H9 (cell line): ENCODE measurements at regions not wholly inside any gene's neighbourhood (a gene's known extent, or its start where the extent isn't known, plus 50 kb on each side); places are given as distances from the start of the nearest gene placed in this dataset.

Experiments used
- DNase-seq: peaks from one replicate; pipeline ENCODE4 v3.0.0-alpha.2; 2017
- H2AFZ ChIP-seq: one replicate; pipeline ENCODE4 v1.6.1; 2013; ENCODE audit warnings: mild to moderate bottlenecking, low read length, control low read depth, moderate library complexity
- H2AK5ac ChIP-seq: 2 replicates; pipeline ENCODE4 v1.6.1; 2013; ENCODE audit warnings: low read length, control low read depth, mixed read lengths; ENCODE audit not compliant: insufficient read length
- H2BK120ac ChIP-seq: one replicate; pipeline ENCODE4 v1.6.1; 2013; ENCODE audit warnings: low read depth, mild to moderate bottlenecking, low read length, control low read depth, inconsistent platforms; ENCODE audit not compliant: poor library complexity, severe bottlenecking
- H2BK12ac ChIP-seq: 2 replicates; pipeline ENCODE4 v1.6.1; 2013; ENCODE audit warnings: low read length, control low read depth, mixed read lengths, low read depth; ENCODE audit not compliant: insufficient read length
- H2BK15ac ChIP-seq: 2 replicates; pipeline ENCODE4 v1.6.1; 2013; ENCODE audit warnings: low read depth, low read length, control low read depth
- H2BK20ac ChIP-seq: one replicate; pipeline ENCODE4 v1.6.1; 2013; ENCODE audit warnings: low read depth, mild to moderate bottlenecking, low read length, control low read depth, inconsistent platforms; ENCODE audit not compliant: poor library complexity, severe bottlenecking
- H2BK5ac ChIP-seq: 2 replicates; pipeline ENCODE4 v1.6.1; 2013; ENCODE audit warnings: low read length, control low read depth, mixed read lengths; ENCODE audit not compliant: insufficient read length
- H3K14ac ChIP-seq: 2 replicates; pipeline ENCODE4 v1.6.1; 2013; ENCODE audit warnings: low read length, control low read depth; ENCODE audit not compliant: insufficient read depth
- H3K18ac ChIP-seq: 2 replicates; pipeline ENCODE4 v1.6.1; 2013; ENCODE audit warnings: low read depth, mild to moderate bottlenecking, mixed read lengths, low read length, control low read depth; ENCODE audit not compliant: insufficient read length
- H3K23ac ChIP-seq: 2 replicates; pipeline ENCODE4 v1.6.1; 2013; ENCODE audit warnings: low read length, control low read depth, mixed read lengths, low read depth; ENCODE audit not compliant: insufficient read length
- H3K23me2 ChIP-seq: 2 replicates; pipeline ENCODE4 v1.6.1; 2013; ENCODE audit warnings: low read depth, mild to moderate bottlenecking, mixed read lengths, low read length, control low read depth; ENCODE audit not compliant: insufficient read length, poor library complexity, severe bottlenecking
- H3K27ac ChIP-seq: 2 replicates; pipeline ENCODE4 v1.5.1; 2013; ENCODE audit warnings: low read length, control low read depth, mixed read lengths, low read depth; ENCODE audit not compliant: insufficient read length
- H3K27me3 ChIP-seq: 2 replicates; pipeline ENCODE4 v1.6.1; 2013; ENCODE audit warnings: low read length, control low read depth, inconsistent platforms; ENCODE audit not compliant: insufficient read depth
- H3K4ac ChIP-seq: 2 replicates; pipeline ENCODE4 v1.6.1; 2013; ENCODE audit warnings: low read depth, mild to moderate bottlenecking, control low read depth, inconsistent platforms, low read length, moderate library complexity
- H3K4me1 ChIP-seq: 2 replicates; pipeline ENCODE4 v1.6.1; 2013; ENCODE audit warnings: low read length, control low read depth, inconsistent platforms; ENCODE audit not compliant: insufficient read depth
- H3K4me2 ChIP-seq: 2 replicates; pipeline ENCODE4 v1.6.1; 2013; ENCODE audit warnings: low read length, control low read depth, mixed read lengths; ENCODE audit not compliant: insufficient read length, insufficient read depth
- H3K56ac ChIP-seq: 2 replicates; pipeline ENCODE4 v1.6.1; 2013; ENCODE audit warnings: low read depth, mild to moderate bottlenecking, mixed read lengths, low read length, control low read depth; ENCODE audit not compliant: insufficient read length
- H3K79me1 ChIP-seq: 2 replicates; pipeline ENCODE4 v1.6.1; 2013; ENCODE audit warnings: low read depth, mild to moderate bottlenecking, moderate library complexity, low read length, control low read depth, inconsistent platforms; ENCODE audit not compliant: insufficient read depth, poor library complexity, severe bottlenecking
- H3K79me2 ChIP-seq: 2 replicates; pipeline ENCODE4 v1.6.1; 2013; ENCODE audit warnings: low read length, control low read depth, inconsistent platforms; ENCODE audit not compliant: insufficient read depth
- H3K9ac ChIP-seq: 2 replicates; pipeline ENCODE4 v1.6.1; 2013; ENCODE audit warnings: low read length, control low read depth, mixed read lengths; ENCODE audit not compliant: insufficient read length; ENCODE audit errors: extremely low read depth
- H3K9me3 ChIP-seq: one replicate; pipeline ENCODE4 v1.6.1; 2013; ENCODE audit warnings: low read depth, low read length, inconsistent platforms; ENCODE audit not compliant: control insufficient read depth
- H3T11ph ChIP-seq: one replicate; pipeline ENCODE4 v1.6.1; 2013; ENCODE audit warnings: mild to moderate bottlenecking, low read length, control low read depth, inconsistent platforms
- H4K20me1 ChIP-seq: one replicate; pipeline ENCODE4 v1.6.1; 2013; ENCODE audit not compliant: control insufficient read depth, insufficient read length, insufficient read depth
- H4K5ac ChIP-seq: 2 replicates; pipeline ENCODE4 v1.6.1; 2013; ENCODE audit warnings: low read depth, mild to moderate bottlenecking, mixed read lengths, low read length, control low read depth; ENCODE audit not compliant: insufficient read length
- H4K8ac ChIP-seq: replicated peaks from 2 replicates; pipeline ENCODE4 v1.6.1; 2013; ENCODE audit warnings: low read length, control low read depth, mixed read lengths, low read depth; ENCODE audit not compliant: insufficient read length
- H4K91ac ChIP-seq: 2 replicates; pipeline ENCODE4 v1.6.1; 2013; ENCODE audit warnings: low read depth, mild to moderate bottlenecking, moderate library complexity, mixed read lengths, low read length, control low read depth; ENCODE audit not compliant: insufficient read length
- H3K27ac Mint-ChIP-seq, 3 experiments: 2 replicates in 2 of 3; 3 replicates in 1 of 3; pipeline ENCODE4 v1.8.0; 2020 to 2021; ENCODE audit warnings: mixed read lengths in 3 of 3, mild to moderate bottlenecking in 1 of 3, moderate library complexity in 1 of 3
- H3K27me3 Mint-ChIP-seq: 2 replicates; pipeline ENCODE4 v1.8.0; 2021; ENCODE audit warnings: low read depth, mild to moderate bottlenecking, moderate library complexity, mixed read lengths
- H3K36me3 Mint-ChIP-seq, 3 experiments: 2 replicates in 2 of 3; 3 replicates in 1 of 3; pipeline ENCODE4 v1.8.0; 2020 to 2021; ENCODE audit warnings: low read depth in 3 of 3, mixed read lengths in 3 of 3; ENCODE audit not compliant: insufficient read depth in 1 of 3
- H3K4me1 Mint-ChIP-seq, 2 experiments: 2 replicates each; pipeline ENCODE4 v1.8.0; 2020; ENCODE audit warnings: mixed read lengths in 2 of 2
- H3K4me3 Mint-ChIP-seq, 2 experiments: 2 replicates in 1 of 2; 3 replicates in 1 of 2; pipeline ENCODE4 v1.8.0; 2020 to 2021; ENCODE audit warnings: mild to moderate bottlenecking in 2 of 2, mixed read lengths in 2 of 2, moderate library complexity in 1 of 2
- H3K9me3 Mint-ChIP-seq, 2 experiments: 2 replicates in 1 of 2; 3 replicates in 1 of 2; pipeline ENCODE4 v1.8.0; 2020; ENCODE audit warnings: mild to moderate bottlenecking in 2 of 2, mixed read lengths in 2 of 2, moderate library complexity in 1 of 2
- WGBS: extraction: QIAGEN DNeasy Blood & Tissue Kit; methylation state at CpG from one replicate; pipeline ENCODE4 v1.1.7; 2013; ENCODE audit warnings: missing lambda C conversion rate, low lambda C conversion rate, mixed read lengths; ENCODE audit not compliant: insufficient read length; ENCODE audit errors: extremely low coverage; 5-methylcytosine and 5-hydroxymethylcytosine counted together
- TF ChIP-seq, protein P1 (sequence below): fragments of 200-600 bp; sonication (generic); conservative IDR thresholded peaks from 3 replicates; pipeline ENCODE4 v1.8.0; 2021; ENCODE audit warnings: antibody characterized with exemption, mild to moderate bottlenecking

DNA sequence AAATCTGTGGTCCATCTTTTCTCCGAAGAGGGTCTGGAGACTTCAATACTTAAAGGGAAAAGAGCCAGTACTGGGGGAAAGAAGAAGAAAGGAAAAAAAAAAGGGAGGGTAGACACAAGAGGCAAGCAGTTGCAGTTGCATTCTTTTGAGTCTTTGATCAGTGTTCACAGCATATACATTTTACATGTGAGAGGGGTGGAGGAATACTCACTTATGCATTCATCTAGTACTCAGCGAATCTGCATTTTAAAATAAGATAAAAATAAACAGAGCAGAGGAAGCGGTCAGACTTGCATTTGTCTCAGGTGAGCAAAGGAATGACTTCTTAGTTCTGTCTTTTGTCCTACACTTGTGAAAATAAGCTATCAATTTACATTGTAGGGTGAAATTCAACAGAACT, 275.6 kb downstream of the SLC7A11 start:
- Histone ChIP-seq H3K9me3 (no peaks in the 10 kb centered on the region), H2BK5ac (no peak overlapping the region), H4K8ac (no peak overlapping the region), H4K5ac (no peak overlapping the region), H4K20me1 (no peaks in the 10 kb centered on the region), H2AK5ac (no peak overlapping the region), H3K9ac (no peak overlapping the region), H3K27ac (no peak overlapping the region), H3K4me2 (no peak overlapping the region), H4K91ac (no peak overlapping the region), H2BK20ac (no peak overlapping the region), H3K4ac (no peak overlapping the region), H3K23me2 (no peaks in the 10 kb centered on the region), H3K14ac (no peak overlapping the region), H3K79me1 (no peaks in the 10 kb centered on the region), H3K4me1 (no peaks in the 10 kb centered on the region), H2BK15ac (no peak overlapping the region), H2BK12ac (no peak overlapping the region), H3K56ac (no peak overlapping the region), H3K18ac (no peak overlapping the region), H3K79me2 (no peaks in the 10 kb centered on the region), H2BK120ac (no peak overlapping the region), H2AFZ (no peak overlapping the region), H3T11ph (no peak overlapping the region), H3K23ac (no peak overlapping the region), H3K27me3 (no peaks in the 10 kb centered on the region)
- Mint-ChIP-seq H3K27ac (peak overlapping the region in 1 of 3 experiments; percentile 42; a peak in 1 of 7 replicates), H3K4me1 (peaks cover 0 to 5% of the 10 kb centered on the region in 2 experiments; a peak in 1 of 4 replicates), H3K27me3 (no peaks in the 10 kb centered on the region), H3K4me3 (no peak overlapping the region), H3K36me3 (peaks cover 0 to 4% (median 2%) of the 10 kb centered on the region in 3 experiments; a peak in 2 of 7 replicates), H3K9me3 (no peaks in the 10 kb centered on the region; a peak in 1 of 5 replicates)
- TF ChIP-seq, protein P1, sequence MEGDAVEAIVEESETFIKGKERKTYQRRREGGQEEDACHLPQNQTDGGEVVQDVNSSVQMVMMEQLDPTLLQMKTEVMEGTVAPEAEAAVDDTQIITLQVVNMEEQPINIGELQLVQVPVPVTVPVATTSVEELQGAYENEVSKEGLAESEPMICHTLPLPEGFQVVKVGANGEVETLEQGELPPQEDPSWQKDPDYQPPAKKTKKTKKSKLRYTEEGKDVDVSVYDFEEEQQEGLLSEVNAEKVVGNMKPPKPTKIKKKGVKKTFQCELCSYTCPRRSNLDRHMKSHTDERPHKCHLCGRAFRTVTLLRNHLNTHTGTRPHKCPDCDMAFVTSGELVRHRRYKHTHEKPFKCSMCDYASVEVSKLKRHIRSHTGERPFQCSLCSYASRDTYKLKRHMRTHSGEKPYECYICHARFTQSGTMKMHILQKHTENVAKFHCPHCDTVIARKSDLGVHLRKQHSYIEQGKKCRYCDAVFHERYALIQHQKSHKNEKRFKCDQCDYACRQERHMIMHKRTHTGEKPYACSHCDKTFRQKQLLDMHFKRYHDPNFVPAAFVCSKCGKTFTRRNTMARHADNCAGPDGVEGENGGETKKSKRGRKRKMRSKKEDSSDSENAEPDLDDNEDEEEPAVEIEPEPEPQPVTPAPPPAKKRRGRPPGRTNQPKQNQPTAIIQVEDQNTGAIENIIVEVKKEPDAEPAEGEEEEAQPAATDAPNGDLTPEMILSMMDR = no peak
- no peak for DNase-seq
- WGBS = no CpG with 5 or more reads among the region's 3 CpGs
